ENCODE measurements at regions not wholly inside any gene's neighbourhood (a gene's known extent, or its start where the extent isn't known, plus 50 kb on each side); places are given as distances from the start of the nearest gene placed in this dataset.
A peak's percentile ranks its signal among the peaks of the same experiment; 100 is the strongest.

- no peak overlapping the region for H3K9ac ChIP-seq (ENCODE audit: control insufficient read depth, extremely low read depth, insufficient read depth, low read length)
- H3K4me1 ChIP-seq (ENCODE audit: control insufficient read depth, extremely low read depth, insufficient read depth, low read length), result peaks cover 3% of the 10 kb centered on the region
- H3K27ac ChIP-seq (ENCODE audit: control insufficient read depth, insufficient read depth, low read length), result no peak overlapping the region
- peak; percentile 76 for FAIRE-seq
- DNase-seq (ENCODE audit: low read depth, low spot score), result no peak
- no peaks in the 10 kb centered on the region for H4K20me1 ChIP-seq (ENCODE audit: control insufficient read depth, extremely low read depth, insufficient read depth, low read length)
- H3K4me2 ChIP-seq (ENCODE audit: control insufficient read depth, extremely low read depth, insufficient read depth, low read depth, low read length), result no peak overlapping the region
- no peaks in the 10 kb centered on the region for H3K79me2 ChIP-seq (ENCODE audit: control insufficient read depth, insufficient read depth, low read length)
- H3K36me3 ChIP-seq (ENCODE audit: control insufficient read depth in 2 of 2, extremely low read depth in 1 of 2, insufficient read depth in 2 of 2, low read length in 2 of 2), result no peaks in the 10 kb centered on the region
- H3K9me3 ChIP-seq (ENCODE audit: control insufficient read depth, low read depth, low read length), result no peaks in the 10 kb centered on the region
- no peaks in the 10 kb centered on the region for H3K27me3 ChIP-seq (ENCODE audit: control insufficient read depth, extremely low read depth, insufficient read depth, low read length)
- H2AFZ ChIP-seq (ENCODE audit: control insufficient read depth, low read length), result no peak overlapping the region
- no peak overlapping the region for H3K4me3 ChIP-seq (ENCODE audit: control insufficient read depth in 2 of 3, extremely low read depth in 1 of 3, insufficient read depth in 2 of 3, low read depth in 1 of 3, low read length in 3 of 3)
- TF ChIP-seq EZH2 (IDR thresholded peaks at IDR 0.05; ENCODE audit: low read length) (no peak), CTCF (optimal IDR thresholded peaks at IDR 0.05 in 1 of 3, IDR thresholded peaks at IDR 0.05 in 1 of 3, conservative IDR thresholded peaks at IDR 0.05 in 1 of 3; ENCODE audit: extremely low read depth in 1 of 3, insufficient read depth in 2 of 3, low read length in 3 of 3) (no peak)
- dilution Hi-C loops (cut with MboI; ENCODE audit: extremely low pct_ligation_motif_present, low sequenced_read_pairs), result no loop called here
- H3K9me1 ChIP-seq (ENCODE audit: control insufficient read depth, extremely low read depth, insufficient read depth, low read length), result no peaks in the 10 kb centered on the region
Observed at GRCh38 chr12:88960213-88960878, 380.1 kb upstream of the KITLG start.

GRCh38 chr12:88958946-88959345 is 378.7 kb upstream of the KITLG start:
- H3K9ac ChIP-seq (ENCODE audit: control insufficient read depth, extremely low read depth, insufficient read depth, low read length), result no peak overlapping the region
- TF ChIP-seq EZH2 (IDR thresholded peaks at IDR 0.05; ENCODE audit: low read length) (no peak), CTCF (optimal IDR thresholded peaks at IDR 0.05 in 1 of 3, IDR thresholded peaks at IDR 0.05 in 1 of 3, conservative IDR thresholded peaks at IDR 0.05 in 1 of 3; ENCODE audit: extremely low read depth in 1 of 3, insufficient read depth in 2 of 3, low read length in 3 of 3) (no peak)
- no peaks in the 10 kb centered on the region for H3K79me2 ChIP-seq (ENCODE audit: control insufficient read depth, insufficient read depth, low read length)
- no peak overlapping the region for H3K4me2 ChIP-seq (ENCODE audit: control insufficient read depth, extremely low read depth, insufficient read depth, low read depth, low read length)
- no peak for DNase-seq (ENCODE audit: low read depth, low spot score)
- H3K9me1 ChIP-seq (ENCODE audit: control insufficient read depth, extremely low read depth, insufficient read depth, low read length), result no peaks in the 10 kb centered on the region
- no peak overlapping the region for H3K27ac ChIP-seq (ENCODE audit: control insufficient read depth, insufficient read depth, low read length)
- H3K4me3 ChIP-seq (ENCODE audit: control insufficient read depth in 2 of 3, extremely low read depth in 1 of 3, insufficient read depth in 2 of 3, low read depth in 1 of 3, low read length in 3 of 3), result no peak overlapping the region
- no peaks in the 10 kb centered on the region for H3K9me3 ChIP-seq (ENCODE audit: control insufficient read depth, low read depth, low read length)
- H3K27me3 ChIP-seq (ENCODE audit: control insufficient read depth, extremely low read depth, insufficient read depth, low read length), result no peaks in the 10 kb centered on the region
- peaks cover 3% of the 10 kb centered on the region for H3K4me1 ChIP-seq (ENCODE audit: control insufficient read depth, extremely low read depth, insufficient read depth, low read length)
- H4K20me1 ChIP-seq (ENCODE audit: control insufficient read depth, extremely low read depth, insufficient read depth, low read length), result no peaks in the 10 kb centered on the region
- dilution Hi-C loops (cut with MboI; ENCODE audit: extremely low pct_ligation_motif_present, low sequenced_read_pairs), result no loop called here
- no peak overlapping the region for H2AFZ ChIP-seq (ENCODE audit: control insufficient read depth, low read length)
- FAIRE-seq, result no peak
- no peaks in the 10 kb centered on the region for H3K36me3 ChIP-seq (ENCODE audit: control insufficient read depth in 2 of 2, extremely low read depth in 1 of 2, insufficient read depth in 2 of 2, low read length in 2 of 2)
